HG03095 (cell line): ENCODE measurements at regions not wholly inside any gene's neighbourhood (a gene's known extent, or its start where the extent isn't known, plus 50 kb on each side); places are given as distances from the start of the nearest gene placed in this dataset.
"Not testable (repeated sequence)": the region's sequence is repeated elsewhere in the genome, so short reads cannot be mapped to it uniquely, and the experiment has no call there.

ENCODE experiments used
- ATAC-seq: cut with Tn5 transposase; IDR thresholded peaks from one replicate; pipeline ENCODE4 v1.9.1; 2021; ENCODE audit warnings: moderate library complexity; ENCODE audit not compliant: unreplicated experiment

DNA sequence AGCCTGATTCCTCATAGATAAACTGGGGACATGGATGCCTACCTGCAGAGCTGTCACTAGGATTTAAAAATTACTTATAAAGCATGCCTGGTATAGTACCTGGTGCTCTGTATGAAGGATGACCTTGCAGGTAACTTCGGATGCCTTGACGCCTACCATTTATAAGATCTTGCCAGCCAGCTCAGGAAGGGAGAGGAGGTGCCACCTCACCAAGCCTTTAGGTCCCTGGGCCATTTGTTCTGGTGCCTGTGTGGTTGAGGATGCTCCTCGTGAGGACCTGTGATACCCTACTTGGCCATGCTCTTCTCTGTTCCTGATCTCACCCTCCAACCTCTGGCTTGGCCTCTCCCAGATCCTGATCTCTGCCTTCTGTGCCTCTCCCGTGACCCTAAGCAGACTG is 85.2 kb downstream of the FDX1 start:
- no peak for ATAC-seq

DNA sequence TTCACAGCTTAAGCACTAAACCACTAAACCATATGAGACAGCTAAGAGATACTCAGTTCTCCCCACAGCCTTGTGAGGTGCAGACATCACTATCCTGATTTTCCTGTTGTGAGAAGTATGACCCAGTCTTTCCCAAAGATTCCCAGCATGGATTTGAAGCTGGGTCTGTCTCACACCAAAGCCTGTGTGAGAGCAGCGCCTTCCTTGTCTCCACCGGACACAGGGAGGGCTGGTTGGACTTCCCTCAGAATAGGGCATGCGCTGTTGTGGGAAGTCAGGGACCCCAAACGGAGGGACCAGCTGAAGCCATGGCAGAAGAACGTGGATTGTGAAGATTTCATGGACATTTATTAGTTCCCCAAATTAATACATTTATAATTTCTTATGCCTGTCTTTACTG is 87.6 kb downstream of the FDX1 start:
- ATAC-seq, result not testable (repeated sequence)

DNA sequence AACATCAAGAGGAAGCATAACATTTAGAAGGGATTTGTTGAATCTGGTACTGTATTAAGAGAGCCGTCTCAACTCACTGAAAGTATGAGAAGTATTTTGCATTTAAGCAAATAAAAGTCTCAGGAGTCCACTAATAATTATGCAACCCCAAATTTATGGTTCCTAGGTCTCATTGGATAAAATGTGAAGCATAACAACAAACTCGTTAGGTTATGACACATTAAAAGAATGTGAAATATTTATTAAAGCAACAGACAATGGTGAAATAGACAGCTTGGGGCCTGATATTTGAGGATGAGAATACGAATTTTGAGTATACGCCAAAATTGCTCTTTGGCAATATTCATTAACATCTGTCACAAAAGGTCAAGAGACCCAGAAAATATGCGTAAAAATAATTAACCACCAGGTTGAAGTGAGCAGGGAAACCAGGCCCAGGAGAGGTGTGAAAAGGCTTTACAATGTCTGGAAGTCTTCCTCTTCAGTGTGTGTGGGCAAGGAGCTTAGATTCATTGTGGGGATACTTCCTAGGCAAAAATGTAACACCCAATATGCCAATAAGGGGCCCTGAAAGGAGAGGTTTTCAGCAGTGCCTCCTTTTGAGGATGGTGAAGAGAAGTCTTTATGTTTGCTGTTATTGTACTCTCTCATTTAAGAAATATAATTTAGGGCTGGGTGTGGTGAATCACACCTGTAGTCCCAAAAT is 89.2 kb downstream of the FDX1 start:
- ATAC-seq, result no peak

DNA sequence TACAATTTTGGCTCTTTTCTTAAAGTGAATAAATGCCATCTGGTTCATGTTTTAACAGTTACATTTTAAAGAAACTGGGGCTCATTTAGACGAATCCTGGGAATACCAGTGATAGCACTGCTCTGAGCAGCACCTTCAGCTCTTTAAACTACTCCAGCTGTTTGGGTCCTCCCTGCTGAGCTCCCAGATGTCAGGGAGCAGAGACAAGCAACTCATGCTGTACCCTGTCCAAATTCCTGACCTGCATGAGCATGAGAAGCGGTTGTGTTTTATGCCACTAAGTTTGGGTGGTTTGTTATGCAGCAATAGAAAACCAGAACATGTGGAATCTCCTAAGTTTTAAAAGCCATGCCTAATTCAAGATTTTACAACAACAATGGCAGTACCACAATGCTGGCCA is 90.0 kb downstream of the FDX1 start:
- ATAC-seq, result no peak

DNA sequence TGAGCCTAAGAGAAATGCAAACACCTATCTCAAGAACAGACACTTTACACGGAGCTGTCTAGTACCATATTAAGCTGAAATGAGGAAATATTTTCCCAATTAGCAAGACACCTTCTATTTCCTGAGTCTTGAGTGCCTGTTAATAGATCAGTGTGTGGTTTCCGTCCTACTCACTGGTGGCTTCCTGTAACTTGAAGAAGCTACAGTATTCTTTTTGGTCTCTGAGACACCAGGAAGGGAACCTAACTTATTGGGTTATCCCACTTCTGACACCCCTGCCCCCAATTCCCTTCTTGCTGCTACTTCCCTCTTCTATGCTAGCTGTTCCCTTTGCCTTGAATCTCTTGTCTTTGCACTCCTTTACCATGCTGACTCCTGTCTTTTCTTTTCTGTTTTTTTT is 92.7 kb downstream of the FDX1 start:
- ATAC-seq, result no peak

DNA sequence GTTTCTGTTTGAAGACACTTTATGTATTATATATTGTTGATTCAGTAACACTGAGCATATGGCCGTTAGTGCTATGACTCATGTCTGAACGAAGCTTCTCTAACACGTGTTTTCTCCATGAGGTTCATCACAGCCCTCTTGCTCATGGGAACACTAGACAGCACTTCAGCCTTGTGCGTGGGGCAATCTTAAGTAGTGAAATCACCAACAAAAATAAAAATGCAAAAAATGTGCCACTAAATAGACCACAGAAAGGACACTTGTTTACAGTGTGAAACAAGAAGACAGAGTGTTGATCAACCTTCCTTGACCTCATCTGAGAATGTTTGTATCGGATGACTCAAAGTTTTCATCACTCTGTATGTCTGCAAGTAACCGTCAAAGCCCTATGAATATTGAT is 94.5 kb downstream of the FDX1 start:
- no peak for ATAC-seq

DNA sequence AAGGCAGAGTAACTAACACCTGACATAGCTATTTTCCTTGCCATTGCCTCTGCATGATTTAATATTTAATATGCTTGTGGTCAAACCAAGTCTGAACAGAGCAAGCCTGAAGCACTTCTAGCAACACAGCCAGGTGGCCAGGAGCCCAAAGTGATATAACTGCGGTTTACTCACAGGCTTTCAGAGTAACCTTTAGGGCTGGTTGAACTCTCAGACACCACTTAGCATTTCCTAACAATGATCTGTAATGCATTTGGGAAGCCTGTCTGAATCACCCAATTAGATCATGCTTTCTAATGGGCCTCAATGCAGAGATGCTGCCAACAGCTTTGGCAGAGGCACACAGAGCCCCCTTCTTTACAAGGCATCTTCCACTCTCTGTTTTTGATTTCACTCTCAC is 96.1 kb downstream of the FDX1 start:
- ATAC-seq, result peak; percentile 89

DNA sequence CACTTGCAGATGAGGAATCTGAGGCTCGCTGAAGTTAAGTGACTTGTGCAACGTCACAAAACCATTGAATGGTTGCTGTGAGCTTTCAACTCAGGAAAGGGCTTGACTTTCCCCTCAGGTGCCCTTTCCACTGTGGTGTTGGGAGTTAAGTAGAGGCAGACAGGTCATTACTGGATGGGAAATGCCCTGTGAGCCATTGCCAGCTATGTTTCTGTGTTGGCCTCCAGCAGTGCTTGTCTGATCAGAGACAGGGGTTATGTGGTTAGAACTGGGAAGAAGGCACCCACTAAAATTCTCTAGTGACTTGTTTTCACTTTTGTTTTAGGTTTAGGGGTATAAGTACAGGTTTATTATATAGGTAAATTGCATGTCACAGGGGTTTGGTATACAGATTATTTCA is 96.6 kb downstream of the FDX1 start:
- ATAC-seq, result no peak
